ENCODE measurements at regions not wholly inside any gene's neighbourhood (a gene's known extent, or its start where the extent isn't known, plus 50 kb on each side); places are given as distances from the start of the nearest gene placed in this dataset.
A peak's percentile ranks its signal among the peaks of the same experiment; 100 is the strongest.
"Not testable (repeated sequence)": the region's sequence is repeated elsewhere in the genome, so short reads cannot be mapped to it uniquely, and the experiment has no call there.

DNA sequence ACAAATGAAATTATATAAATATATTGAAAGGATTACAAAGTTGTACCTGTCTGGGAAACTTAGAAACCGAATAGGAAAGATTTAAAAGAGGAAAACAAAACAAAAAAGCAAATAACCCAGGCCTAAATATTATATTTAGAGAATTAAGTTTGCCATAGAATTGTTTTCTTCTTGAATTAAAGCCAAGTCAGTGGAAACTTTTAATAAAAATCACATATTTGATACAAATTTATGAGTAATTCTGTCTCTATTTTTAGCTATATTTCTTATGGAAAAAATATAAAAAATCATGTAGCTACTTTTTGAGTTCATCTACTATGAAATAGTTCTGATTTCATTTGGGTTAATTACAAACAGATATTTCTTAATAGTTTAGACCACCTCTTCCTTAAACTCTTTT, 470.2 kb upstream of the HSF2 start:
- Mint-ChIP-seq H3K4me3 (no peak overlapping the region), H3K27me3 (no peaks in the 10 kb centered on the region), H3K36me3 (ENCODE audit: low read depth) (no peaks in the 10 kb centered on the region), H3K9me3 (no peaks in the 10 kb centered on the region), H3K4me1 (ENCODE audit: low read depth) (peaks cover 9% of the 10 kb centered on the region), H3K27ac (no peak overlapping the region)

GRCh38 chr6:121932076-121932991, 467.1 kb upstream of the HSF2 start:
- H3K4me3 Mint-ChIP-seq: no peak overlapping the region
- H3K36me3 Mint-ChIP-seq (ENCODE audit: low read depth): no peaks in the 10 kb centered on the region
- no peaks in the 10 kb centered on the region for H3K27me3 Mint-ChIP-seq
- H3K4me1 Mint-ChIP-seq (ENCODE audit: low read depth): no peaks in the 10 kb centered on the region
- H3K27ac Mint-ChIP-seq: no peak overlapping the region
- no peaks in the 10 kb centered on the region for H3K9me3 Mint-ChIP-seq

DNA sequence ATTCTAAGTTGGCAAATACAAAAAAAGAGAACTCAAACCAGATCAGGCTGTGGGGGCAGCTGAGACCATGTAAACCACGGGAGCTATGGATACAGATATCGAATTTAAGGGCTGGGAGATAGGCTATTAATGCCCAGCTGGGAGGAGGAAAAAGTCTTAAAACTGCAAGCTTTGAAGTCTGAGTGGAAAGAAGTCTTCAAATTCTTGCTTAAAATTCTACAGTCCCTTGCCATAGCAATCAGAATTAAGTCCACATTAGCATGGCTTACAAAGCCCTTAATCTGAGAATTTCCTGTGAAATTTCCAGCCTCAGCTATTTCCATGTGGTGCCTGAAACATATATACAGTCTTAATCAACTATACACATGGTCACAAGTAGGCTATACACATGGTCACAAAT, 465.0 kb upstream of the HSF2 start:
- Mint-ChIP-seq H3K27me3 (no peaks in the 10 kb centered on the region), H3K4me1 (ENCODE audit: low read depth) (no peaks in the 10 kb centered on the region), H3K36me3 (ENCODE audit: low read depth) (no peaks in the 10 kb centered on the region), H3K9me3 (peaks cover 4% of the 10 kb centered on the region), H3K27ac (no peak overlapping the region), H3K4me3 (no peak overlapping the region)

DNA sequence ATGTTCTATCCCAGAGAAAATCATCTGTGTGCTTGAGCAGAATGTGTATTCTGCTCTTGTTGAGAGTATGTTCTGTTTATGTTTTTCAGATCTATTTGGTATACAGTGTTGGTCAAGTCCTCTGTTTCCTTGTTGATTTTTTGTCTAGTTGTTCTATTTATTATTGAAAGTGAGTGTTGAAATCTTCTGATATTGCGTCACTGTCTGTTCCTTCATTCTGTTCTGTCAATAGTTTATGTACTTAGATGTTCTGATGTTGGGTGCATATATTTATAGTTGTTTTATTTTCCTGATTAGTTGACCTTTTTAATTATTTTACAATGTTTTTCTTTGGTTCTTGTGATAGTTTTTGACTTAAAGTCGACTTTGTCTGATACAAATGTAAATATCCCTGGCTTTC, 458.7 kb upstream of the HSF2 start:
- no peaks in the 10 kb centered on the region for H3K4me1 Mint-ChIP-seq (ENCODE audit: low read depth)
- H3K27me3 Mint-ChIP-seq: no peaks in the 10 kb centered on the region
- H3K9me3 Mint-ChIP-seq: peaks cover 8% of the 10 kb centered on the region
- no peak overlapping the region for H3K27ac Mint-ChIP-seq
- H3K36me3 Mint-ChIP-seq (ENCODE audit: low read depth): no peaks in the 10 kb centered on the region
- H3K4me3 Mint-ChIP-seq: no peak overlapping the region

DNA sequence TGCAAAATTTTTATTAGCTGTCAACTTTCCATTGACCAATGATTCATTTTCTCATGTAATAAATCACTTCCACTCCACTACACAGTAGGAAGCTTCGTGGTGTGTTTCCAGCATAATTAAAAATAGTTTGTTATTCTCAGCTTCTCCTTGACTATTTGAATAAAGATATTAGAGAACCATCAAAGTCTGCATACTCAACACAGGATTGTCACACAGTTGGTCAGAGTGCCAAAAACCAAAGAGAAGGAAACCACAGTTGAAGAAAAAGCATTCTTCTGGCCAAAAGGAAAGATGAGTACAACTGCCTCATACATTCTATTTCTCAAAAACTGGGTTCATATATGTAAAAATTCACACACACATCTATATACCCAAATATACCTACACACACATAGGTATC, 455.1 kb upstream of the HSF2 start:
- Mint-ChIP-seq H3K27me3 (no peaks in the 10 kb centered on the region), H3K4me1 (ENCODE audit: low read depth) (no peaks in the 10 kb centered on the region), H3K27ac (no peak overlapping the region), H3K4me3 (no peak overlapping the region), H3K9me3 (peaks cover 4% of the 10 kb centered on the region), H3K36me3 (ENCODE audit: low read depth) (no peaks in the 10 kb centered on the region)

- H3K27me3 Mint-ChIP-seq: peaks cover 3% of the 10 kb centered on the region
- no peak overlapping the region for H3K27ac Mint-ChIP-seq
- no peak overlapping the region for H3K4me3 Mint-ChIP-seq
- no peaks in the 10 kb centered on the region for H3K9me3 Mint-ChIP-seq
- no peaks in the 10 kb centered on the region for H3K4me1 Mint-ChIP-seq (ENCODE audit: low read depth)
- H3K36me3 Mint-ChIP-seq (ENCODE audit: low read depth): no peaks in the 10 kb centered on the region
Observed at GRCh38 chr6:121951123-121951522, 448.3 kb upstream of the HSF2 start.

- Mint-ChIP-seq H3K27ac (no peak overlapping the region), H3K27me3 (peaks cover 3% of the 10 kb centered on the region), H3K36me3 (ENCODE audit: low read depth) (no peaks in the 10 kb centered on the region), H3K4me3 (no peak overlapping the region), H3K4me1 (ENCODE audit: low read depth) (no peaks in the 10 kb centered on the region), H3K9me3 (no peaks in the 10 kb centered on the region)
Observed at GRCh38 chr6:121951918-121952379, 447.5 kb upstream of the HSF2 start.

DNA sequence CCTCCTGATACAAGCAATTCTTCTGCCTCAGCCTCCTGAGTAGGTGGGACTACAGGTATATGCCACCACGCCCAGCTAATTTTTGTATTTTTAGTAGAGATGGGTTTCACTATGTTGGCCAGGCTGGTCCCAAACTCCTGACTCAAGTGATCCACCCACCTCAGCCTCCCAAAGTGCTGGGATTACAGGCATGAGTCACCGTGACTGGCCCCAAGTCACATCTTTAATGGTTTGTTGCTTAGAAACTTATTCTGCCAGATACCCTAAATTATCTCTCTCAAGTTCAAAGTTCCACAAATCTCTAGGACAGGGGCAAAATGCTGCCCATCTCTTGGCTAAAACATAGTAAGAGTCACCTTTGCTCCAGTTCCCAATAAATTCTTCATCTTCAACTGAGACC, 444.1 kb upstream of the HSF2 start:
- H3K4me3 Mint-ChIP-seq; H3K27me3 Mint-ChIP-seq; H3K36me3 Mint-ChIP-seq (ENCODE audit: low read depth); H3K27ac Mint-ChIP-seq; H3K4me1 Mint-ChIP-seq (ENCODE audit: low read depth); H3K9me3 Mint-ChIP-seq: not testable (repeated sequence)

- no peak overlapping the region for H3K27ac Mint-ChIP-seq
- no peaks in the 10 kb centered on the region for H3K36me3 Mint-ChIP-seq (ENCODE audit: low read depth)
- H3K4me1 Mint-ChIP-seq (ENCODE audit: low read depth): peaks cover 7% of the 10 kb centered on the region
- H3K27me3 Mint-ChIP-seq: no peaks in the 10 kb centered on the region
- H3K9me3 Mint-ChIP-seq: no peaks in the 10 kb centered on the region
- no peak overlapping the region for H3K4me3 Mint-ChIP-seq
Observed at GRCh38 chr6:121956782-121957181, 442.7 kb upstream of the HSF2 start.

- H3K9me3 Mint-ChIP-seq: peaks cover 4% of the 10 kb centered on the region
- no peaks in the 10 kb centered on the region for H3K27me3 Mint-ChIP-seq
- no peak overlapping the region for H3K27ac Mint-ChIP-seq
- H3K36me3 Mint-ChIP-seq (ENCODE audit: low read depth): no peaks in the 10 kb centered on the region
- peak overlapping the region; percentile 20 for H3K4me3 Mint-ChIP-seq
- peaks cover 7% of the 10 kb centered on the region for H3K4me1 Mint-ChIP-seq (ENCODE audit: low read depth)
Observed at GRCh38 chr6:121959501-121959900, 440.0 kb upstream of the HSF2 start.

- Mint-ChIP-seq H3K27me3 (no peaks in the 10 kb centered on the region), H3K4me1 (ENCODE audit: low read depth) (peaks cover 7% of the 10 kb centered on the region), H3K9me3 (peaks cover 4% of the 10 kb centered on the region), H3K36me3 (ENCODE audit: low read depth) (no peaks in the 10 kb centered on the region), H3K27ac (no peak overlapping the region), H3K4me3 (no peak overlapping the region)
Observed at GRCh38 chr6:121961619-121962125, 437.8 kb upstream of the HSF2 start.

DNA sequence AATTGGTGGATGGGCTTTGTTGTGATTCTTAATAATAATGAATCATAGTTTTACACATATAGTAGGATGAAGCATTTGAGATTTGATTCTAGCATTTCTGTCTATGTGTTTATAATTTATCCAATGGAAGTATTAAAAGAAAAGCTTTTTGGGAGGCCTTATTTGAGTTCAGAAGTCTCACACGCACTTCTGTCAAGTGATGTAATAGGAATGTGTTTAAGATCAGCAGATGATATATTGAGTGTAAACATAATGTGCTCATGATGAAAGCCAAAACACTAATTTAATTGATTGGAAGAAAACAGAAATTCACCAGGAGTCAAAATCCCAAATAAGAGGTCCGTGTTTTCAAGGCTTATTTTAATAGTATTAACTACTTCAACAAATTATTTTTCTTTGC, 435.6 kb upstream of the HSF2 start:
- peaks cover 4% of the 10 kb centered on the region for H3K9me3 Mint-ChIP-seq
- H3K27ac Mint-ChIP-seq: no peak overlapping the region
- no peaks in the 10 kb centered on the region for H3K27me3 Mint-ChIP-seq
- no peaks in the 10 kb centered on the region for H3K36me3 Mint-ChIP-seq (ENCODE audit: low read depth)
- no peak overlapping the region for H3K4me3 Mint-ChIP-seq
- peaks cover 7% of the 10 kb centered on the region for H3K4me1 Mint-ChIP-seq (ENCODE audit: low read depth)

DNA sequence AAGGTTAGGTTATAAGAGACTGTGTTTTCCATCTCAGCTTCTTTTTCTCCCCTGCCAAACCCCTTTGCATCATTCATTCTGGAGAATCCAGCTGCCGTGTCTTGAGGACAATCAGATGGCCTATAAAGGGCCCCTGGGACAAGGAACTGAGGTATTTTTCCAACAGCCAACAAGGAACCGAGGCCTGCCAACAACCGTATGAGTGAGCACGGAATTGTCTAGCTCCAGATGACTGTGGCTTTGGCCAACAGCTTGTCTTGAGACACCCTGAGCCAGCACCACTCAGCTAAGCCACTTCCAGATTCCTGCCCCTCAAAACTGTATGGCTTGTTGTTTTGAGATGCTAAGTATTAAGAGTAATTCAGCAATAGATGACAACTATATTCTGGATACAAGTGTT, 433.7 kb upstream of the HSF2 start:
- H3K9me3 Mint-ChIP-seq: peaks cover 4% of the 10 kb centered on the region
- no peak overlapping the region for H3K4me3 Mint-ChIP-seq
- no peaks in the 10 kb centered on the region for H3K27me3 Mint-ChIP-seq
- no peaks in the 10 kb centered on the region for H3K4me1 Mint-ChIP-seq (ENCODE audit: low read depth)
- H3K36me3 Mint-ChIP-seq (ENCODE audit: low read depth): no peaks in the 10 kb centered on the region
- H3K27ac Mint-ChIP-seq: no peak overlapping the region

DNA sequence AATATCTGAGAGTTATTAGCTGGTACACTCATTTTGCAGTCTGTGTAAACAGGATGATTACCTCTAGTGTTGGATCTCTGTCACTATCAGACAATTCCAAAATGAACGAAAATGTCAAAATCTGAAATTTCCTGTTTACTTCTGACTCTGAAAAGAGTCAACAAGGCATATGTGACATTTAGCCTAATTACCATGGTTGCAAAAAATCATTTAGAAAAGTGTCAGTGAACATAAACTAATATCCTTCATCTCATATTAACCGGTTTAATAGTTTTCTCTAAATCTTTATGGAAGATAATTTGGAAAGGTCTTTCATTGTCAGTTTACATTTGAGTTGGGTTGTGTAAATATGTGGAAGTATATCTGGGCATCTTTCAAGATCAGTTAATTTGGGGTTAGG, 431.8 kb upstream of the HSF2 start:
- Mint-ChIP-seq H3K4me1 (ENCODE audit: low read depth) (peaks cover 7% of the 10 kb centered on the region), H3K4me3 (no peak overlapping the region), H3K27me3 (no peaks in the 10 kb centered on the region), H3K36me3 (ENCODE audit: low read depth) (no peaks in the 10 kb centered on the region), H3K27ac (no peak overlapping the region), H3K9me3 (peaks cover 4% of the 10 kb centered on the region)

DNA sequence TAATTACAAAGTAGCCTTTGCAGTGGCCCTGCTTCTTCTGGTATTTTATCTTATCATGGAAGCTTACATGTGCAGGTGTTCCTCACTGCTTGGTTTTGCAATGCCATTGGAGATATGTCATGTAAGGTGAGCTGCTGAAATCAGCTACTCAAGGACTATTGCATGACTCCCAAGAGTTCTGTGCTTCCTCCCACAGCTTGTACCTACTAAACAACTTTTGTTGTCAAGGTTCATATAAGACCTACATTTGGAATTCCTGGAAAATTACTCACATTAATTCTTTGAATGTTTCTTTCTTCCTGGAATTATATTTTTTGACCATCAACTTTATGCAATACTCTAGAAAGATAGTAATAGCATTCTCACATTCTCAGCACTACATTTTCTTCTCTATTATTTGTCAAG, 427.5 kb upstream of the HSF2 start:
- Mint-ChIP-seq H3K4me3 (no peak overlapping the region), H3K9me3 (peaks cover 3% of the 10 kb centered on the region), H3K36me3 (ENCODE audit: low read depth) (no peaks in the 10 kb centered on the region), H3K27me3 (no peaks in the 10 kb centered on the region), H3K4me1 (ENCODE audit: low read depth) (peaks cover 14% of the 10 kb centered on the region), H3K27ac (no peak overlapping the region)

DNA sequence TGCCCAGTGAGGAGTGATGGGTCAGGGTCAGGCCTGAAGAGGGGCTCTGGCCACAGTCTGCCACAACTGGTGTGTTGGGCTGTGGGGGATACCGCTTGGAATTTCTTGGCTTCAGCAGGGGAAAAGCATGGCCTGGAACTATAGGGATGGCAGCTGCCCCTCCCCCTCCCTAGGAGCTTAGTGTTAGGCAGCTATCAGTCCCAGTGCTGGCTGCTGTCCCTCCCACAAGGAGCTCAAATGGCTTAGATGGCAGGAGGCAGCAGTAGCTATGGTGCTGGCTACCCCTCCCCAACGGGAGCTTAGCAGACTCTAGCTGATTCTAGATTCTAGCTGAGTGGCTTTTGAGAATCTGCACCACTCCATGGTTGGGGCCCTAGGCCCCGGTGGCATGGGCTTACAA, 414.5 kb upstream of the HSF2 start:
- no peaks in the 10 kb centered on the region for H3K27me3 Mint-ChIP-seq
- no peaks in the 10 kb centered on the region for H3K36me3 Mint-ChIP-seq (ENCODE audit: low read depth)
- H3K4me3 Mint-ChIP-seq: no peak overlapping the region
- H3K27ac Mint-ChIP-seq: no peak overlapping the region
- no peaks in the 10 kb centered on the region for H3K4me1 Mint-ChIP-seq (ENCODE audit: low read depth)
- peaks cover 9% of the 10 kb centered on the region for H3K9me3 Mint-ChIP-seq

Measured in stimulated activated naive CD8-positive, alpha-beta T cell treated with anti-CD3 and anti-CD28 coated beads, Interleukin-15, Interleukin-2, amounts not matched to agents 100 ng/mL and 50 ng/mL, for 24 hours (primary cell).